ENCODE measurements at regions not wholly inside any gene's neighbourhood (a gene's known extent, or its start where the extent isn't known, plus 50 kb on each side); places are given as distances from the start of the nearest gene placed in this dataset.
A peak's percentile ranks its signal among the peaks of the same experiment; 100 is the strongest.

DNA sequence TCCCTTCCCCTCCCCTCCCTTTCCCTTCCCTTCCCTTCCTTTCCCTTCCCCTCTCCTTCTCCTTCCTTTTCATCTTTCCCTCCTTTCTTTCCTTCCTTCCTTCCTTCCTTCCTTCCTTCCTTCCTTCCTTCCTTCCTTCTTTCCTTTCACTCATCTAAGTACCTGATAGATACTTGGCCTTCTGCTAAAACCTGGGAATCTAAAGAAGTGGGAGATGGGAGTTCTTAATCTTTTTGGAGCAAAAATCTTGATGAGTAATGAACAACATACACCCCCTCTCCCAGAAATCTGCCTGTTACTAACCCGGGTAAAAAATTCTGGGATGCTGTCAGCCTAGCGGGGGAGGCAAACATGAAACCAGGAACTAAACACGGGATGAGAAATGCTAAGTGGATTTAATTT lies 100.7 kb downstream of the VEGFA start:
- no peaks in the 10 kb centered on the region for H3K27me3 ChIP-seq
- H3K9me3 ChIP-seq, result no peaks in the 10 kb centered on the region
- TF ChIP-seq EP300 (IDR thresholded peaks at IDR 0.05) (no peak), POLR2AphosphoS5 (IDR thresholded peaks at IDR 0.05) (no peak), POLR2A (IDR thresholded peaks at IDR 0.05) (no peak)
- TF ChIP-seq, protein P1, sequence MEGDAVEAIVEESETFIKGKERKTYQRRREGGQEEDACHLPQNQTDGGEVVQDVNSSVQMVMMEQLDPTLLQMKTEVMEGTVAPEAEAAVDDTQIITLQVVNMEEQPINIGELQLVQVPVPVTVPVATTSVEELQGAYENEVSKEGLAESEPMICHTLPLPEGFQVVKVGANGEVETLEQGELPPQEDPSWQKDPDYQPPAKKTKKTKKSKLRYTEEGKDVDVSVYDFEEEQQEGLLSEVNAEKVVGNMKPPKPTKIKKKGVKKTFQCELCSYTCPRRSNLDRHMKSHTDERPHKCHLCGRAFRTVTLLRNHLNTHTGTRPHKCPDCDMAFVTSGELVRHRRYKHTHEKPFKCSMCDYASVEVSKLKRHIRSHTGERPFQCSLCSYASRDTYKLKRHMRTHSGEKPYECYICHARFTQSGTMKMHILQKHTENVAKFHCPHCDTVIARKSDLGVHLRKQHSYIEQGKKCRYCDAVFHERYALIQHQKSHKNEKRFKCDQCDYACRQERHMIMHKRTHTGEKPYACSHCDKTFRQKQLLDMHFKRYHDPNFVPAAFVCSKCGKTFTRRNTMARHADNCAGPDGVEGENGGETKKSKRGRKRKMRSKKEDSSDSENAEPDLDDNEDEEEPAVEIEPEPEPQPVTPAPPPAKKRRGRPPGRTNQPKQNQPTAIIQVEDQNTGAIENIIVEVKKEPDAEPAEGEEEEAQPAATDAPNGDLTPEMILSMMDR (IDR thresholded peaks at IDR 0.05), result no peak
- no peaks in the 10 kb centered on the region for H3K36me3 ChIP-seq
- 28 to 56% (median 36%) methylated on average over 3 of the region's 3 CpGs for WGBS, 5 donors
- no peak overlapping the region for H3K4me3 ChIP-seq
- peak in 1 of 2 donors; percentile 65 for DNase-seq
- intact Hi-C loops (cut with DNase I; ENCODE audit: low total_unique reads), result no loop called here
- peaks cover 0 to 25% (median 19%) of the 10 kb centered on the region in 4 donors for H3K4me1 ChIP-seq
- H3K27ac ChIP-seq, result no peak overlapping the region

DNA sequence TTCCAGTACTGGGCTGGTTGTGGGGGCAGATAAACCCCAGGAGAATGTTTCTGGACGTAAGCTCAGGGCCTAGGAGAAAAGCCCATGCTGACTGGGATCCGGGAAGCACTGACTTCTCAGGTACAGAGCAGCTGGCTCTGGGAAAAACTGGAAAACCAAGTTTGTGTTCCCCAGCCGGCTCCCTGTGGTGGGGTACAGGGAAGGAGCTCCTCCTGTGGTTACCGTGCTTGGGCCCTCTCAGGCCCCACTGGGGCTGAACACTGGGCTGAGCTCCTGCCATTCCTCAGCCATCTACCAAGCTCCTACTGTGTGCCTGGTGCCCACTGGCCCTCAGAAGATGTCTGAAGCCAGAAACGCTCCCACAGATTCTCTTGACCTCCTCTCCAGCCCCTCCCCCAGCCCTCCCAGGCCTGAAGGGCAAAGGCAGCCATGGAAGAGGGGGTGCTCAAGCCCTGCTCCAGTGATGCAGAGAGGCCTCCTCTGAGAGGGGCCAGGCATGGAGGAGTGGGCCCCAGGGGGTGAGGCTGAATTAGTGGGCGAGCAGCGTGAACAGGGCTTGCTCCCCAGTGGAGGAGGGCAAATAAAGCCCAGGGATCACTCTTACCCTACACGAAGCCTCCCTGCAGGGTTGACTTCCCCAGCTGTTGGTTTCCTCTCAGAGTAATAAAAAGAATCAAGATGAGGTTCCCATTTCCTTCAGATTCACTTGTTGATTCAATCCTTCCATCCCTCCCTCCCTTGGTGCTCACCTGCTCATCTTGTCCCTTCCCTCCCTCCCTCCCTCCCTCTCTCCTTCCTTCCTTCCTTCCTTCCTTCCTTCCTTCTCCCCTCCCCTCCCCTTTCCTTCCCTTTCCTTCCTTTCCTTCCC lies 100.0 kb downstream of the VEGFA start:
- no peak overlapping the region for H3K4me3 ChIP-seq
- no peaks in the 10 kb centered on the region for H3K9me3 ChIP-seq
- TF ChIP-seq EP300 (IDR thresholded peaks at IDR 0.05), result no peak
- no peak for TF ChIP-seq POLR2AphosphoS5 (IDR thresholded peaks at IDR 0.05)
- TF ChIP-seq POLR2A (IDR thresholded peaks at IDR 0.05), result no peak
- TF ChIP-seq, protein P1 (IDR thresholded peaks at IDR 0.05), result no peak
- intact Hi-C loops (cut with DNase I; ENCODE audit: low total_unique reads), result no loop called here
- WGBS, 5 donors, result 80 to 87% (median 80%) methylated on average over 7 to 8 of the region's 8 CpGs
- DNase-seq, result no peak
- H3K27me3 ChIP-seq, result peaks cover 0 to 6% (median 0%) of the 10 kb centered on the region in 3 donors
- H3K4me1 ChIP-seq, result peaks cover 0 to 25% (median 16%) of the 10 kb centered on the region in 4 donors
- no peak overlapping the region for H3K27ac ChIP-seq
- no peaks in the 10 kb centered on the region for H3K36me3 ChIP-seq

- Histone ChIP-seq H3K36me3 (no peaks in the 10 kb centered on the region), H3K9me3 (no peaks in the 10 kb centered on the region), H3K4me1 (peaks cover 0 to 17% (median 8%) of the 10 kb centered on the region in 4 donors), H3K27me3 (peaks cover 0 to 13% (median 0%) of the 10 kb centered on the region in 3 donors), H3K27ac (no peak overlapping the region), H3K4me3 (no peak overlapping the region)
- TF ChIP-seq EP300 (IDR thresholded peaks at IDR 0.05), result no peak
- no peak for TF ChIP-seq POLR2AphosphoS5 (IDR thresholded peaks at IDR 0.05)
- no peak for TF ChIP-seq POLR2A (IDR thresholded peaks at IDR 0.05)
- TF ChIP-seq, protein P1 (IDR thresholded peaks at IDR 0.05), result no peak
- 64 to 79% (median 70%) methylated on average over 12 of the region's 12 CpGs for WGBS, 5 donors
- DNase-seq, result no peak
- intact Hi-C loops (cut with DNase I; ENCODE audit: low total_unique reads), result no loop called here
Measured at GRCh38 chr6:43869079-43869710, 99.2 kb downstream of the VEGFA start.

GRCh38 chr6:43868467-43868866 lies 98.5 kb downstream of the VEGFA start:
- H3K4me1 ChIP-seq, result peaks cover 0 to 12% (median 2%) of the 10 kb centered on the region in 4 donors
- no peak overlapping the region for H3K27ac ChIP-seq
- WGBS, 5 donors, result 91 to 96% (median 92%) methylated on average over 6 of the region's 6 CpGs
- DNase-seq, result no peak
- no peaks in the 10 kb centered on the region for H3K36me3 ChIP-seq
- H3K27me3 ChIP-seq, result peaks cover 0 to 19% (median 0%) of the 10 kb centered on the region in 3 donors
- TF ChIP-seq EP300 (IDR thresholded peaks at IDR 0.05) (no peak), POLR2A (IDR thresholded peaks at IDR 0.05) (no peak), POLR2AphosphoS5 (IDR thresholded peaks at IDR 0.05) (no peak)
- TF ChIP-seq, protein P1 (IDR thresholded peaks at IDR 0.05), result no peak
- no peak overlapping the region for H3K4me3 ChIP-seq
- intact Hi-C loops (cut with DNase I; ENCODE audit: low total_unique reads), result no loop called here
- no peaks in the 10 kb centered on the region for H3K9me3 ChIP-seq
